HUES64 (cell line): ENCODE measurements at regions not wholly inside any gene's neighbourhood (a gene's known extent, or its start where the extent isn't known, plus 50 kb on each side); places are given as distances from the start of the nearest gene placed in this dataset.
A peak's percentile ranks its signal among the peaks of the same experiment; 100 is the strongest.
"Not testable (repeated sequence)": the region's sequence is repeated elsewhere in the genome, so short reads cannot be mapped to it uniquely, and the experiment has no call there.

Source experiments
- H3K27ac ChIP-seq: 2 replicates; pipeline ENCODE4 v1.7.0; 2013; ENCODE audit warnings: low read depth, low read length, inconsistent platforms
- H3K27me3 ChIP-seq: 2 replicates; pipeline ENCODE4 v1.6.1; 2013; ENCODE audit warnings: mild to moderate bottlenecking, low read length; ENCODE audit not compliant: insufficient read depth
- H3K36me3 ChIP-seq: 2 replicates; pipeline ENCODE4 v1.6.1; 2013; ENCODE audit warnings: mild to moderate bottlenecking, low read length; ENCODE audit not compliant: insufficient read depth
- H3K4me1 ChIP-seq: 2 replicates; pipeline ENCODE4 v1.6.1; 2013; ENCODE audit warnings: mild to moderate bottlenecking, low read length, moderate library complexity; ENCODE audit not compliant: insufficient read depth
- H3K4me3 ChIP-seq: 2 replicates; pipeline ENCODE4 v1.5.1; 2013; ENCODE audit warnings: mild to moderate bottlenecking, low read length, moderate library complexity
- H3K9ac ChIP-seq: 2 replicates; pipeline ENCODE4 v1.6.1; 2013; ENCODE audit warnings: mild to moderate bottlenecking, low read depth, low read length
- H3K9me3 ChIP-seq: 2 replicates; pipeline ENCODE4 v1.6.1; 2013; ENCODE audit warnings: low read depth, low read length; ENCODE audit not compliant: insufficient read depth
- WGBS: fragments of 150-250, 120-280 bp; methylation state at CpG from one replicate; pipeline ENCODE4 v1.1.7; 2013; ENCODE audit warnings: missing lambda C conversion rate; 5-methylcytosine and 5-hydroxymethylcytosine counted together

GRCh38 chr17:30731210-30732132, 93.0 kb downstream of the CRLF3 start:
- H3K36me3 ChIP-seq, H3K27me3 ChIP-seq, H3K9me3 ChIP-seq, H3K4me1 ChIP-seq: not testable (repeated sequence)
- H3K4me3 ChIP-seq = peak overlapping the region; percentile 95
- WGBS = under 1% methylated on average over 86 of the region's 87 CpGs
- peak overlapping the region; percentile 97 for H3K27ac ChIP-seq
- peak overlapping the region; percentile 98 for H3K9ac ChIP-seq

- H3K9me3 ChIP-seq, H3K27me3 ChIP-seq, H3K4me1 ChIP-seq: not testable (repeated sequence)
- H3K27ac ChIP-seq = peak overlapping the region; percentile 83; the same call in 1 of the 2 replicates
- H3K4me3 ChIP-seq = peak overlapping the region; percentile 95
- H3K36me3 ChIP-seq = peaks cover 10% of the 10 kb centered on the region; the same call in 1 of the 2 replicates
- peak overlapping the region; percentile 75 for H3K9ac ChIP-seq
- WGBS = 48% methylated on average over 15 of the region's 17 CpGs
These were observed 93.7 kb downstream of the CRLF3 start for GRCh38 chr17:30730837-30731209.

GRCh38 chr17:30730171-30730836, 94.2 kb downstream of the CRLF3 start:
- H3K9ac ChIP-seq, H3K27ac ChIP-seq, H3K27me3 ChIP-seq, H3K4me3 ChIP-seq, H3K4me1 ChIP-seq, H3K9me3 ChIP-seq: not testable (repeated sequence)
- H3K36me3 ChIP-seq = peaks cover 10% of the 10 kb centered on the region; the same call in 1 of the 2 replicates
- WGBS = 95% methylated on average over 8 of the region's 8 CpGs

DNA sequence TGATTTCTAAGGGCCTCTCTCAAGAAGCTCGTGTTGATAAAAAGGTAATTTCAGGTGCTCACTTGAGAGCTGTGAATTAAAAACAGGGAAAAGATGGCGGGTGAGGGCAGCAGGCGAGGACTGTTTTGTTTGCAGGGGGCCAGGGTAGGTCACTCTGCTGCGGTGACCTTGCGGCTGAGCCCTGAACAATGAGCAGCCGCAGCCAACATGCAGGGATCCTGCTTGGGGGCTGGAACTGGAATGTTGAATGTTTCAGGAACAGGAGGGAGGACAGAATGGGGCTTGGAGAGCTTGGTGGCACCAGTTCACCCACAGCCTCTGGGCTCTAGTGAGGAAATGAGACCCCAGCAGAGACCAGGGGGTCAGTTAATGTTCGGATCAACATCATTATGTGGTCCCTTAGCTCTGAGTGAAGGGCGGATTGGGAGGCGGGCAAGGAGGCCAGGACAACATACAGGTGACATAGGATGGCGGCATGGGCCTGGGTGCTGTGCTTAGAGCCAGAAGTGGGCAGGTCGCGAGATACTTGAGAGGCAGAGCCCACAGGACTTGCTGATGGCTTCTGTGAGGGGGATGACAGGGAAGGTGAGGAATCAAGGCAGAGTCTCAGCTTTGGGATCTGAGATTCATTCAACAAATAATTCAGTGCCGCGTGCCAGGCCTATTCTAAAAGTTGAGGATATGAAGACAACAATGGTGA, 94.9 kb downstream of the CRLF3 start:
- not testable (repeated sequence) for H3K9ac ChIP-seq, H3K27ac ChIP-seq, H3K4me1 ChIP-seq

DNA sequence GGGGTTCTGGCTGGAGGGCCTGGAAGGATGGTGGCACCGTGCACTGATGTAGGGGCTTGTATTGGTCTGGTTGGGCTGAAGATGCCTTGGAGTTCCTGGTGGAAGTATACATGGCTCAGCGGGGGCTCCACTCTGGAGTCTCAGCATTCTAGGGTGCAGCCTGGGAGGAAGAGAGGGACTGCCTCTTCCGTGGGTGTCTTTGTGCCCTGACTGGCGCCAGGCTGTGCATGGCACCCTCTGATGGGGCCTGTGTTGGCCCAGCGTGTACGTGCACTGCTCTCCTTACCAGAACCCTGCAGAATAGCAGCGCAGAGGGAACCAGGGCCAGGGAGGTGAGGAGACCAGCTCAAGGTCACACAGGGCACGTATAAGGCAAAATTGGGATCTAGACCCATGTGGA, 97.0 kb downstream of the CRLF3 start:
- H3K9ac ChIP-seq, H3K4me3 ChIP-seq, H3K27ac ChIP-seq, H3K9me3 ChIP-seq, H3K27me3 ChIP-seq, H3K4me1 ChIP-seq, H3K36me3 ChIP-seq: not testable (repeated sequence)
- WGBS = 94% methylated on average over 8 of the region's 8 CpGs

More for the DNA sequence above, 94.9 kb downstream of the CRLF3 start:
- not testable (repeated sequence) for H3K4me3 ChIP-seq, H3K9me3 ChIP-seq, H3K36me3 ChIP-seq, H3K27me3 ChIP-seq
- WGBS = 80% methylated on average over 14 of the region's 14 CpGs

GRCh38 chr17:30726734-30727133, 97.8 kb downstream of the CRLF3 start:
- 94% methylated on average over 12 of the region's 12 CpGs for WGBS

DNA sequence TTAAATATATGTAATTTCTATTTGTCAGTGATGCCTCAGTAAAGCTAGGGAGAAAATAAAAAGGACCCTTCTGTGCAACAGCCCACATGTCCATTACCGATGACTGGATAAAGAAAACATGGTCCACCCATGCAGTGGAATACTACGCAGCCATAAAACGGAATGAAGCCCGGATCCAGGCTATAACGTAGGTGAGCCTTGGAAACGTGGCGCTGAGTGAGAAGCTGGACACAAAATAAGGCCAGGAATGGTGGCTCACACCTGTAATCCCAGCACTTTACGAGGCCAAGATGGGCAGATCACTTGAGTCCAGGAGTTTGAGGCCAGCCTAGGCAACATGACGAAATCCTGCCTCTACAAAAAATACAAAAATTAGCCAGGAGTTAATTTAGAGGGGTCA, 98.2 kb downstream of the CRLF3 start:
- not testable (repeated sequence) for H3K27ac ChIP-seq, H3K27me3 ChIP-seq
- 97% methylated on average over 9 of the region's 9 CpGs for WGBS

More at GRCh38 chr17:30726734-30727133, 97.8 kb downstream of the CRLF3 start:
- not testable (repeated sequence) for H3K36me3 ChIP-seq, H3K4me3 ChIP-seq, H3K4me1 ChIP-seq, H3K9ac ChIP-seq, H3K27ac ChIP-seq, H3K9me3 ChIP-seq, H3K27me3 ChIP-seq

DNA sequence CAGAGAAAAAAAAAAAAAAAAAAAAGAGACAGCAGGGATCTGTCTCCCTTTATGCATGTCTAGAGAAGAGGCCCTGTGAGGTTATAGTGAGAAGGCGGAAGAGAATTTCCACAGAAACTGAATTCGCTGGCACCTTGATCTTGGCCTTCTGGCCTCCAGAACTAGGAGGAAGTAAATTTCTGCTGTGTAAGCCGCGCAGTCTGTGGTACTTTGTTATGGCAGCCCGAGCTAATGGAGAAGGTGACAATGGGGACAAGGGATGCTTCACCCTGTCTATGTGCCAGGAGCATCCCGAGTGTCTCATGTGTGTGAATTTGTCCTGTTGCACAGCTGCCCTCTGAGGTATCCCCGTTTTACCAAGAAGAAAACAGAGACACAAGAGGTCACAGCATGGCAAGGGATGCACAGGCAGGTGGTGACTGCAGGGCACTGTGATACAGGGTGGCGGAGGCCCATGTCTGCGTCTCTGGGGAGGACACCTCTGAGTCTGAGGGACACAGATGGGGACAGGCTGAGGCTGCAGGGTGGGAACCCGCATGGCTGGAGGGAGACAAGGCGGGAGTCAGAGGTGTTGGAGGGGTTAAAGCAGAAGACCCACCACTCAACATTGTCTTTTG, 100.3 kb downstream of the CRLF3 start:
- not testable (repeated sequence) for H3K4me3 ChIP-seq, H3K36me3 ChIP-seq, H3K9ac ChIP-seq, H3K27ac ChIP-seq, H3K9me3 ChIP-seq, H3K4me1 ChIP-seq, H3K27me3 ChIP-seq
- 95% methylated on average over 10 of the region's 11 CpGs for WGBS

More for the DNA sequence above, 98.2 kb downstream of the CRLF3 start:
- H3K9ac ChIP-seq, H3K4me3 ChIP-seq, H3K9me3 ChIP-seq, H3K36me3 ChIP-seq, H3K4me1 ChIP-seq: not testable (repeated sequence)

GRCh38 chr17:30722114-30722780, 102.2 kb downstream of the CRLF3 start:
- H3K4me1 ChIP-seq, H3K9me3 ChIP-seq, H3K36me3 ChIP-seq, H3K27me3 ChIP-seq, H3K4me3 ChIP-seq, H3K27ac ChIP-seq, H3K9ac ChIP-seq: not testable (repeated sequence)
- 96% methylated on average over 12 of the region's 12 CpGs for WGBS

DNA sequence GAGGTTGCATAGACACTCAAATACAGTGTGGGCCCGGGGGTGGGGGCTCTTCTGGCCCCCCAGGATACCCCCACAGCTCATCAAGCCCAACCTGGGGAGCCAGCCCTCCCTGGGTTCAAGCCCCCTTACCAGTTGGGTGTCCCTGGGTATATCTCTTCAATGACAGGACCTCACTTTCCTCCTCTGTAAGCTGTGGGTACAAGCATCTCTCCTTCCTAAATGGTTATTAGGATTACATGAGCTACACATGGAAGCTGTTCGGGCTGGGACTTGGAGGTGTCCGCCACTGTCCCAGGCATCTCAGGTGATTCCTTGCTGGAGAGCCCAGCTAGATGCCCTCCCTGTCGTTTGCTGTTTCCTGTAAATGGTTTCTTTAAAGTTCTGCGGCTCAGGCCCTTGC, 103.5 kb downstream of the CRLF3 start:
- 95% methylated on average over 5 of the region's 5 CpGs for WGBS
- H3K4me1 ChIP-seq, H3K36me3 ChIP-seq, H3K27me3 ChIP-seq, H3K9me3 ChIP-seq, H3K4me3 ChIP-seq, H3K9ac ChIP-seq, H3K27ac ChIP-seq: not testable (repeated sequence)
